ENCODE measurements at regions not wholly inside any gene's neighbourhood (a gene's known extent, or its start where the extent isn't known, plus 50 kb on each side); places are given as distances from the start of the nearest gene placed in this dataset.

DNA sequence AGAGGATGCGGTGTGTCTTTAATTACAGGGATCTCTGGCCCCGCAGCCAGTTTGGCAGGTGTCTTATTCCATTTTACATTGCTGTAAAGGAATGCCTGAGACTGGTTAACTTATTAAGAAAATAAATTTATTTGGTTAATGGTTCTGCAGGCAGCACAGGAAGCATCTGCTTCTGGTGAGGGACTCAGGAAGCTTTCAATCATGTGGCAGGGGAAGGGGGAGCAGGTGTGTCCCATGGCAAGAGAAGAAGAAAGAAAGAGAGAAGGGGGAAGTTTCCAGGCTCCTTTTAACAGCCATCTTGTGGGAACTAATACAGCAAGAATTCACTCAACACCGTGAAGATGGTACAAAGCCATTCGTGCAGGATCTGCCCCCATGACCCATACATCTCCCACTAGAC is 128.0 kb upstream of the CRBN start:
- TF ChIP-seq, protein P1, sequence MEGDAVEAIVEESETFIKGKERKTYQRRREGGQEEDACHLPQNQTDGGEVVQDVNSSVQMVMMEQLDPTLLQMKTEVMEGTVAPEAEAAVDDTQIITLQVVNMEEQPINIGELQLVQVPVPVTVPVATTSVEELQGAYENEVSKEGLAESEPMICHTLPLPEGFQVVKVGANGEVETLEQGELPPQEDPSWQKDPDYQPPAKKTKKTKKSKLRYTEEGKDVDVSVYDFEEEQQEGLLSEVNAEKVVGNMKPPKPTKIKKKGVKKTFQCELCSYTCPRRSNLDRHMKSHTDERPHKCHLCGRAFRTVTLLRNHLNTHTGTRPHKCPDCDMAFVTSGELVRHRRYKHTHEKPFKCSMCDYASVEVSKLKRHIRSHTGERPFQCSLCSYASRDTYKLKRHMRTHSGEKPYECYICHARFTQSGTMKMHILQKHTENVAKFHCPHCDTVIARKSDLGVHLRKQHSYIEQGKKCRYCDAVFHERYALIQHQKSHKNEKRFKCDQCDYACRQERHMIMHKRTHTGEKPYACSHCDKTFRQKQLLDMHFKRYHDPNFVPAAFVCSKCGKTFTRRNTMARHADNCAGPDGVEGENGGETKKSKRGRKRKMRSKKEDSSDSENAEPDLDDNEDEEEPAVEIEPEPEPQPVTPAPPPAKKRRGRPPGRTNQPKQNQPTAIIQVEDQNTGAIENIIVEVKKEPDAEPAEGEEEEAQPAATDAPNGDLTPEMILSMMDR (IDR thresholded peaks at IDR 0.05): no peak
- no peak for TF ChIP-seq POLR2A (IDR thresholded peaks at IDR 0.05)

All from uterus (tissue), 2 donors.